GM12891 (cell line): ENCODE measurements at regions not wholly inside any gene's neighbourhood (a gene's known extent, or its start where the extent isn't known, plus 50 kb on each side); places are given as distances from the start of the nearest gene placed in this dataset.

ENCODE experiments used
- POLR2A ChIP-seq: IDR thresholded peaks from 2 replicates; pipeline ENCODE4 v1.6.1; 2011; ENCODE audit warnings: low read depth, low read length, control low read depth
- POLR2AphosphoS5 ChIP-seq: IDR thresholded peaks from 2 replicates; pipeline ENCODE4 v1.6.1; 2011; ENCODE audit warnings: low read depth, low read length, control low read depth
- TAF1 ChIP-seq: IDR thresholded peaks from 2 replicates; pipeline ENCODE4 v1.6.1; 2011; ENCODE audit warnings: low read depth, low read length, control low read depth

DNA sequence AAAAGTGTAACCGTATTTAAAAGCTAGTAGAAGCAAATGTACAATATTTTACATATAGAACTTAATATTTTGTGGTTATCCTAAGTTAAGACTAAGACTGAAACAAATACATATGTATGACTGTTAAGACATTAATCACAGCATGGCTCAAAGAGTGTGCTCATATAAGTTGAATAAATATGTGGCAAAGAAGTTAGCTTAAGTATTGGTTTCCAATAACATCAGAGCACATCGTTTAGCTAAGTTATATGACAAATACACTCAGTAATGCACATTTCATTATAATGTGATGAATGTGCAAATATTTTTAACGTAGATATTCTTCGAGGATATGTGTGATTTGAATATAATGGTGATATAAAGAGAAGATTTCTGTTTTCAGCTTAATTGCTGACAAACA, 253.8 kb downstream of the SLITRK5 start:
- TF ChIP-seq POLR2AphosphoS5 (no peak), POLR2A (no peak), TAF1 (no peak)
